BLaER1 treated with 17β-estradiol and CSF1 and Interleukin-3, amounts not matched to agents 10 nM and 100 nM (cell line): ENCODE measurements at regions not wholly inside any gene's neighbourhood (a gene's known extent, or its start where the extent isn't known, plus 50 kb on each side); places are given as distances from the start of the nearest gene placed in this dataset.
A peak's percentile ranks its signal among the peaks of the same experiment; 100 is the strongest.

Experiments used
- H3K27ac ChIP-seq, 11 experiments: shearing (Covaris generic); formaldehyde crosslinking; 2 replicates each; pipeline ENCODE4 v1.8.1; 2022
- H3K27me3 ChIP-seq, 11 experiments: shearing (Covaris generic); formaldehyde crosslinking; 2 replicates each; pipeline ENCODE4 v1.8.1; 2022
- H3K36me3 ChIP-seq, 11 experiments: shearing (Covaris generic); formaldehyde crosslinking; 2 replicates each; pipeline ENCODE4 v1.8.1; 2022
- H3K4me1 ChIP-seq, 10 experiments: shearing (Covaris generic); formaldehyde crosslinking; 2 replicates each; pipeline ENCODE4 v1.8.1; 2022
- H3K4me2 ChIP-seq, 11 experiments: shearing (Covaris generic); formaldehyde crosslinking; 2 replicates each; pipeline ENCODE4 v1.8.1; 2022
- H3K4me3 ChIP-seq, 10 experiments: shearing (Covaris generic); formaldehyde crosslinking; 2 replicates each; pipeline ENCODE4 v1.8.1; 2022
- H3K9ac ChIP-seq, 11 experiments: shearing (Covaris generic); formaldehyde crosslinking; 2 replicates each; pipeline ENCODE4 v1.8.1; 2022
- H3K9me3 ChIP-seq, 11 experiments: shearing (Covaris generic); formaldehyde crosslinking; replicated peaks in 1 of 11; 2 replicates each; pipeline ENCODE4 v1.8.1; 2022
- H4K20me1 ChIP-seq, 11 experiments: shearing (Covaris generic); formaldehyde crosslinking; 2 replicates each; pipeline ENCODE4 v1.8.1; 2022
- Cebpa-rat ChIP-seq, 11 experiments: shearing (Covaris generic); IDR thresholded peaks; 2 replicates each; pipeline ENCODE4 v1.8.1; 2022

DNA sequence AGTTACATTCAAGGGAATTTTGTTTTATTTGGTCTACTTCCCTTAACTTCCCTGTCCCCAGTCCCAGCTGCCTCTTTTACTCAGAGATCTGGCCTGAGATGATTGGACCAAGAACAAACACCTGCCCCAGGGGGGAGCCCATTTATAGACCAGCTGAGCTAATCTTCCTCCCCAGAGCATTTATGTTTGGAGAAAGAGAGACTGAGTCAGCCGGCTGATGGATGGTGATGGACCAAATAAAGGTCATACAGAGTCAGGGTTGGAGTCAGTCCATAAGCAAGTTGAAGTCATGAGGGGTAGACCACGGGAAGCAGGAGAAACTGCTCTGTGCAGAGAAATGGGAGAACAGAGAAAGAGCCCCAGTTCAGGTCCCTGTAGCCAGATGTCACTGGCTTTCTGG lies 77.7 kb downstream of the TMEM174 start:
- H3K4me2 ChIP-seq, result peak overlapping the region in 5 of 11 experiments; percentile 7 to 36 (median 22); a peak in 6 of 22 replicates
- no peaks in the 10 kb centered on the region for H3K9me3 ChIP-seq
- no peak overlapping the region for H3K4me3 ChIP-seq
- H3K27ac ChIP-seq, result no peak overlapping the region
- H4K20me1 ChIP-seq, result no peaks in the 10 kb centered on the region
- H3K36me3 ChIP-seq, result no peaks in the 10 kb centered on the region
- H3K27me3 ChIP-seq, result no peaks in the 10 kb centered on the region
- peaks cover 0 to 7% (median 0%) of the 10 kb centered on the region in 10 experiments; a peak in 5 of 20 replicates for H3K4me1 ChIP-seq
- no peak overlapping the region for H3K9ac ChIP-seq
- no peak for TF ChIP-seq Cebpa-rat (IDR thresholded peaks at IDR 0.05)

DNA sequence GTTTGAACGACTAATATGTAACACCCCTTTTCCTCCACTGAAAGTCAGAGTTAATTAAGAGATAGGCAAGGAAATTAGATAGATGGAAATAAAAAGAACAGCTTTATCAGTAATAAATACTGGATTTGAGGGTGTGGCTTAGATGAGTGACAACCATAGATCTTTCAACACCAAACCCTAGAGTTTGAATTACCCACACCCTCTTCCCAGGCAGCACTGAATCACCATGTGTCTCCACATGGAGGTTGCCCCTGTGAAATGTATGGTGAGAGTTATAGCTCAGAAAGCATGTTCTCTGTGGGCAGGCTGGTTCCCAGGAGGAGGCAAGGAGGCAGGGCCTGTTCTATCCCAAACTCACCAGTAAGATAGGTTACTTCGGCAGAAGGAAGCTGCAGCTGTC lies 69.7 kb downstream of the TMEM174 start:
- no peaks in the 10 kb centered on the region for H3K9me3 ChIP-seq
- no peak overlapping the region for H3K4me2 ChIP-seq
- H4K20me1 ChIP-seq, result no peaks in the 10 kb centered on the region
- no peaks in the 10 kb centered on the region for H3K36me3 ChIP-seq
- no peak for TF ChIP-seq Cebpa-rat (IDR thresholded peaks at IDR 0.05)
- no peak overlapping the region for H3K4me3 ChIP-seq
- H3K27me3 ChIP-seq, result no peaks in the 10 kb centered on the region
- no peaks in the 10 kb centered on the region for H3K4me1 ChIP-seq
- H3K9ac ChIP-seq, result no peak overlapping the region
- H3K27ac ChIP-seq, result no peak overlapping the region

DNA sequence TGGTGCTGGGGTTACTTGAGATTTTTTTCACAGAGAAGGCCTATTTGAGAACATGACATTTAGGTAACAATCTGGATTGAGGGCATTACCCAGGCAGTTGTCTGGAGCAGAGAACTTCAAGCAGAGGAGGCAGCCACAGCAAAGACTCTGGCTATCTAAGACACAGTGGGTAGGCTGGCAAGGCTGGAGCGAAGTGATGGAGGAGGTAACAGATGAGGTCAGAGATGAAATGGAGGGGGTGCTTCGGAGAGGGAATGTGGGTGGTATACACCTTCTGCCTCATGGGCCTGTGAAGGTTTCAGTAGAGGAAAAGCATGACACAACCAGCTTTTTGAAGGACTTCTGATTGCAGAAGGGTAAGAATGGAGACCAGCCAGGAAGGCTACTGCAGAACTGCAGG lies 65.9 kb downstream of the TMEM174 start:
- Histone ChIP-seq H3K27ac (no peak overlapping the region), H3K4me3 (no peak overlapping the region), H4K20me1 (no peaks in the 10 kb centered on the region), H3K9ac (no peak overlapping the region), H3K27me3 (peaks cover under 1 to 2% (median 1%) of the 10 kb centered on the region in 11 experiments; a peak in 17 of 22 replicates), H3K36me3 (no peaks in the 10 kb centered on the region), H3K4me2 (no peak overlapping the region), H3K4me1 (no peaks in the 10 kb centered on the region), H3K9me3 (peaks cover under 1 to 2% (median 1%) of the 10 kb centered on the region in 11 experiments; a peak in 20 of 22 replicates)
- no peak for TF ChIP-seq Cebpa-rat (IDR thresholded peaks at IDR 0.05)

DNA sequence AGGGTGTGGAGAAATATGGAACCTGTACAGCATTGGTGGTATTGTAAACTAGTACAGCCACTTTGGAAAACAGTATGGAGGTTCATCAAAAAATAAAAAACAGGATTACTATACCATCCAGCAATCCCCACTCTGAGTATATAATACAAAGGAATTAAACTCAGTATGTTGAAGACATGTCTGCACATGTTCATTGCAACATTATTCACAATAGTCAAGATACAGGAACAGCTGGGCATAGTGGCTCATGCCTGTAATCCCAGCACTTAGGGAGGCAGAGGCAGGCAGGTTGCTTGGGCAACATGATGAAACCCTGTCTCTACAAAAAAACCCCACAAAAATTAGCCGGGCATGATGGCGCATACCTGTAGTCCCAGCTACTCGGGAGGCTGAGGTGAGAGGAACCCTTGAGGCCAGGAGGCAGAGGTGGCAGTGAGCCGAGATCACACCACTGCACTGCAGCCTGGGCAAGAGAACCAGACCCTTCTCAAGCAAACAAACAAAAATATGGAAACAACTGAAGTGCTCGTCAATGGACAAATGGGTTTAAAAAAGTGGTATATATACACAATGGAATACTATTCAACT lies 63.6 kb downstream of the TMEM174 start:
- no peak overlapping the region for H3K27ac ChIP-seq
- peaks cover 12 to 18% (median 16%) of the 10 kb centered on the region in 11 experiments for H3K9me3 ChIP-seq
- H3K4me2 ChIP-seq, result no peak overlapping the region
- H3K4me1 ChIP-seq, result peaks cover 8 to 11% (median 9%) of the 10 kb centered on the region in 10 experiments; a peak in 19 of 20 replicates
- no peaks in the 10 kb centered on the region for H4K20me1 ChIP-seq
- TF ChIP-seq Cebpa-rat (IDR thresholded peaks at IDR 0.05), result no peak
- no peak overlapping the region for H3K4me3 ChIP-seq
- H3K36me3 ChIP-seq, result no peaks in the 10 kb centered on the region
- H3K27me3 ChIP-seq, result peaks cover 23 to 24% (median 23%) of the 10 kb centered on the region in 11 experiments
- H3K9ac ChIP-seq, result no peak overlapping the region

DNA sequence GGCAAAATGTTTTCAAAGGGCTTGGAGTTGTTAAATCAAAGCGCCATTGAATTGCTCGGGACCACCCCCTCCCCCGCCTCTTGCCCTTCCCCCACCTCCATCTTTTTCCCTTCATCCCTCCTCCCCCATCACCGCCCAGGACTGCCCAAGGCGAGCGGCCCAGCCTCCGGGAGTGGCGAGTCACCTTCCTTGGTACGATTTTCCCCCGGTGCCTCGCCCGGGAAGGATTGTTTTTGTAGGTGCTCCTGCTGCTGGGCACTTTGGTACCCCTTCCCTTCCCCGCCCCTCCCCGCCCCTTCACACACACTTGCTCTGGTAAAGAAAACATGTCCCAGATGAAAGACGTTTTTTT lies 61.2 kb downstream of the TMEM174 start:
- Histone ChIP-seq H3K36me3 (no peaks in the 10 kb centered on the region), H3K4me2 (no peak overlapping the region), H4K20me1 (no peaks in the 10 kb centered on the region), H3K27me3 (peaks cover 37 to 43% (median 42%) of the 10 kb centered on the region in 11 experiments), H3K9me3 (peaks cover 12 to 24% (median 16%) of the 10 kb centered on the region in 11 experiments), H3K27ac (no peak overlapping the region), H3K4me3 (no peak overlapping the region), H3K4me1 (peaks cover 8 to 11% (median 9%) of the 10 kb centered on the region in 10 experiments; a peak in 19 of 20 replicates), H3K9ac (no peak overlapping the region)
- no peak for TF ChIP-seq Cebpa-rat (IDR thresholded peaks at IDR 0.05)

DNA sequence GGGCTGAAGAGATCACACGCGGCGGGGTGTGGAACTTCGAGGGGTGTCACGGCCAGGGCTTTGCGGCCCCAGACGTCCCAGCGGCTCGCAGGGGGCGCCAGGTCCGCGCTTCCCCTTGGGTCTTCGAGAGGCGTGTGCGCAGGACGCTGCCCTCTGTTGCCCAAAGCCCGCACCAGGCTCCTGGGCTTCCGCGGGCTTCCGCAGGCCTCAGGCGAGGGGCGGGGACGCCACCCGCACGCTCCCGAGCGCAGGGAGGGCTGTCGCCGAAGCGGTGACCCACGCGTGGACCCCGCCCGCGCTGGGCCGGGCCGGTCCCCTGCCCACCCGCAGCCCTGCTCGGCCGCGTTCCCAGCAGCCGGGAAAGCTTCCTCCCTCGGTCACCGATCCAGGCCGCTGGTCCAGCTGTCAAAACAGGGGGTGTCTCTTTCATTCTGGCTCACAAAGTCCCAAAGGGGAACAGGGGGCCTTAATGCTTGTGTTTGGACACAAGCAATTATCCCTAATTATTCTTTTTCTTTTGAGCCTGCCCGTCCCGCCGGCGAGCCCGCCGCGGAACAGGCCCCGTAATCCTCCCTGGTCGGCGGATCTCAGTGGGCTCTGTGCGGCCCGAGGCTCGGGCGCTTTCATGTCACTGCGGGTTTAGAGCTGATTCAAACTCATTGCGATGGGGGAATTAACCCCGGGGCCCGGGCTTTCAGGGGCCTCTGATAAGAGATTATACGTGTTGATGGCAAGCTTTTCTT lies 60.6 kb downstream of the TMEM174 start:
- H3K9ac ChIP-seq, result no peak overlapping the region
- peaks cover 12 to 24% (median 16%) of the 10 kb centered on the region in 11 experiments for H3K9me3 ChIP-seq
- H3K27me3 ChIP-seq, result peaks cover 37 to 43% (median 42%) of the 10 kb centered on the region in 11 experiments
- no peak for TF ChIP-seq Cebpa-rat (IDR thresholded peaks at IDR 0.05)
- H3K4me2 ChIP-seq, result no peak overlapping the region
- H3K4me3 ChIP-seq, result 0 out of 20 replicates have a peak overlapping the region, but pooled peaks of 1 of the 10 experiments have one; percentile 1
- H3K27ac ChIP-seq, result no peak overlapping the region
- peaks cover 8 to 11% (median 9%) of the 10 kb centered on the region in 10 experiments; a peak in 19 of 20 replicates for H3K4me1 ChIP-seq
- H3K36me3 ChIP-seq, result no peaks in the 10 kb centered on the region
- H4K20me1 ChIP-seq, result no peaks in the 10 kb centered on the region

DNA sequence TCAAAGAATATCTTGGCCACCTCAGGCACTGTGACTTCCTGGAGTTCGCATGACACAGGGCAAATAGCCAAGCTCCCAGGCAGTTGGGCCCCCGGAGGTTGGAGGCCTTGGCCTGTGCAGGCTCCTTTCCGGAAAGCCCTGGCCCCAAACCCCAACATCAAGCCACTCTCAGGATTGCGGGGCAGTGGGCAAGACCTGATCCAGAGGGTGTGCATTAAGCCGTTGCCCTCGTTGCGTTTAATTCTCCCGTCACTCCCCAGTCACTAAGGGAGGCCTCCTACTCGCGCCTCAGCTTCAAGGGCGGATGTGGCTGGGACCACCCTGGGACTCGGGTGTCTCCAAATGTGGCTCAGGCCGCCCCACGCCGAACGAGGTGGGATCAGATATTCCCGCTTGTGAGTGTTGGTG lies 60.1 kb downstream of the TMEM174 start:
- no peaks in the 10 kb centered on the region for H3K36me3 ChIP-seq
- no peaks in the 10 kb centered on the region for H4K20me1 ChIP-seq
- H3K27ac ChIP-seq, result no peak overlapping the region
- H3K4me2 ChIP-seq, result peak overlapping the region in 7 of 11 experiments; percentile 28 to 63 (median 50); a peak in 11 of 22 replicates
- TF ChIP-seq Cebpa-rat (IDR thresholded peaks at IDR 0.05), result no peak
- H3K9ac ChIP-seq, result no peak overlapping the region
- H3K27me3 ChIP-seq, result peaks cover 37 to 43% (median 42%) of the 10 kb centered on the region in 11 experiments
- H3K4me3 ChIP-seq, result peak overlapping the region in 3 of 10 experiments; percentile 1 to 28 (median 18); a peak in 1 of 20 replicates
- peaks cover 12 to 24% (median 16%) of the 10 kb centered on the region in 11 experiments for H3K9me3 ChIP-seq
- peaks cover 8 to 11% (median 9%) of the 10 kb centered on the region in 10 experiments; a peak in 19 of 20 replicates for H3K4me1 ChIP-seq

DNA sequence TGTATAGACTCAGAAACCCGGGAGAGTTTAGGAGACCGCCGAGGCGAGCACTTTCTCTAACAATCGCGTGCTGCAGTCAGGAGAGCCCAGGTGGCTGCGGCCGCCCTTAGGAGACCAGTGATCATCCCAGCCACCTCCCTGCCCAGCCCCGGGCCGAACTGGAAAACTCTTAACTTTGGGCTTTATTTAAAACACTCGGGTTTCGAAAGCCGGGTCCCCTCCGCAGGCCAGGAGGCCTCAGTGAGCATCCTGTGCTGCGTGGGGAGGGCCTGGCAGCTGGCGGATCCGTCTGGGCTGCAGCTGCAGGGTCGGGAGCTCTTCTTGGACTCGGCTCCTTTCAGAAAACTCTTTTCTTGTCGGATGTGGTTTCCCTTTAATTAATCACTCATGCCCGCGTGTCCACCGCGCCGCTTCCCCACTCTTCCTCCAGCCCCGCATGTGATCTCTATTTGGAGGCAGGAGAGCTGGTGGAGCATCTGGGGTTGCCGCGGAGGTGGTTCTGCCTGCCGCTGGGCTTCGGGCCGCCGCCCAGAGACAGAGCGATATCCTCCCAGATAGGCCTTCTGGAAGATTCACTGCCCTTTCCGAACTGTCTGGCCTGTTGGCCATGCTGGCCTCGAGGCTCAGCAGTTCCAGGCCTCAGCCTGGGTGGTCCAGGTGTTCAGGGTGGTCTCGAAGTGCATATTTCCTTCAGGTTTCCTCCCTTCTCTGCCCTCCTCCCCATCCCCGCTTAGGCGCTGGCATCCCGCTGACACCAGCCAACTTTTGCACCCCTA lies 59.5 kb downstream of the TMEM174 start:
- H3K27me3 ChIP-seq, result peaks cover 37 to 43% (median 42%) of the 10 kb centered on the region in 11 experiments
- no peak overlapping the region for H3K27ac ChIP-seq
- no peaks in the 10 kb centered on the region for H4K20me1 ChIP-seq
- no peak for TF ChIP-seq Cebpa-rat (IDR thresholded peaks at IDR 0.05)
- H3K4me1 ChIP-seq, result peaks cover 8 to 11% (median 9%) of the 10 kb centered on the region in 10 experiments; a peak in 19 of 20 replicates
- H3K4me3 ChIP-seq, result peak overlapping the region in 3 of 10 experiments; percentile 1 to 28 (median 18); a peak in 2 of 20 replicates
- peaks cover 12 to 24% (median 16%) of the 10 kb centered on the region in 11 experiments for H3K9me3 ChIP-seq
- no peak overlapping the region for H3K9ac ChIP-seq
- peak overlapping the region; percentile 28 to 73 (median 52) for H3K4me2 ChIP-seq
- no peaks in the 10 kb centered on the region for H3K36me3 ChIP-seq
